ENCODE measurements at regions not wholly inside any gene's neighbourhood (a gene's known extent, or its start where the extent isn't known, plus 50 kb on each side); places are given as distances from the start of the nearest gene placed in this dataset.
"Not testable (repeated sequence)": the region's sequence is repeated elsewhere in the genome, so short reads cannot be mapped to it uniquely, and the experiment has no call there.

DNA sequence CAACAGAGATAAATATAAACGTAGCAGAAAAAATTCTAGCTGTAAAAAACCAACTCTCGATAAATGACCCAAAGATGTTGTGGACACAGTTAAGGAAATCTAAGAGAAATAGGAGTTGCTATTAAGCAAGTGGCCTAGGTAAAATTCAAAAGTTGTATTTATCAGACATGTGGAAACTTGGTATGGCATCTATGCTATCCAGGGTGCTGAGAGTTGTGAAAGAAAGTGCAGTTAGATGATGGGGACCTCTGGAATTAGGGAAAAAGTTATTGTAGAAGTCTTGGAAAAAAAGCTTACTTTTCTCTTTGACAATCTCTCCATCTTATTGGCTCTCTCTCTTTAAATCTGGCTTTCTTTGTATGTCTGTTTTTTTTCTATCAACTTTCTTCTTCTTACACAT, 1090.9 kb downstream of the TBL1XR1 start:
- in situ Hi-C loops (cut with MboI; ENCODE audit: low sequenced_read_pairs), result no loop called here

- in situ Hi-C loops (cut with MboI; ENCODE audit: low sequenced_read_pairs), result no loop called here
Observed at GRCh38 chr3:176097027-176097426, 1100.3 kb downstream of the TBL1XR1 start.

DNA sequence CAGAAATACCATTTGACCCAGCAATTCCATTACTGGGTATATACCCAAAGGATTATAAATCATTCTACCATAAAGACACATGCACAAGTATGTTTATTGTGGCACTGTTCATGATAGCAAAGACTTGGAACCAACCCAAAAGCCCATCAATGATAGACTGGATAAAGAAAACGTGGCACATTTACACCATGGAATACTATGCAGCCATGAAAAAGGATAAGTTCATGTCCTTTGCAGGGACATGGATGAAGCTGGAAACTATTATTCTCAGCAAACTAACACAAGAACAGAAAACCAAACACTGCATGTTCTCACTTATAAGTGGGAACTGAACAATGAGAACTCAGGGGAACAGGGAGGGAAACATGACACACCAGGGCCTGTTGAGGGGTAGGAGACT, 1103.4 kb downstream of the TBL1XR1 start:
- in situ Hi-C loops (cut with MboI; ENCODE audit: low sequenced_read_pairs), result not testable (repeated sequence)

- in situ Hi-C loops (cut with MboI; ENCODE audit: low sequenced_read_pairs), result no loop called here
Observed at GRCh38 chr3:176090727-176091126, 1106.6 kb downstream of the TBL1XR1 start.

DNA sequence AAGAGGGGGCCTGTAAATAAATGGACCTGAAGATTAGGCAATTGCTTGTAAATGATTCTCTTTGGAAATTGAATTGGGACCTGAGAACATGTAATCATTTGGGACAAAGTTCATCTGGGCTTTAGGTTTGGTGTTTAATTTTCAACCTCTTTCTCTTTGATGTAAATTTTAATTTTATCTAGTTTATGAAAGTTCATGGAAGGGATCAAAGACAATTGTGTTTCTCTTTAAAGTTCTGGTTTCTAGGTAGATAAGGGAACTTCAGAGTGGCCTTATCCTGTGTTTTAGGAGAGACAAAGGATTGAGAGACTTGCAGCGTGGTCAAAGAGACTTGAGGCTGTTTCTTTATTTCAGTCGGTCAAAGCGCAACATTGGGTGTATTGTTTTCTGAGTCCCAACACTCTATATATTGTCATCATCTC, 1108.3 kb downstream of the TBL1XR1 start:
- in situ Hi-C loops (cut with MboI; ENCODE audit: low sequenced_read_pairs), result no loop called here

DNA sequence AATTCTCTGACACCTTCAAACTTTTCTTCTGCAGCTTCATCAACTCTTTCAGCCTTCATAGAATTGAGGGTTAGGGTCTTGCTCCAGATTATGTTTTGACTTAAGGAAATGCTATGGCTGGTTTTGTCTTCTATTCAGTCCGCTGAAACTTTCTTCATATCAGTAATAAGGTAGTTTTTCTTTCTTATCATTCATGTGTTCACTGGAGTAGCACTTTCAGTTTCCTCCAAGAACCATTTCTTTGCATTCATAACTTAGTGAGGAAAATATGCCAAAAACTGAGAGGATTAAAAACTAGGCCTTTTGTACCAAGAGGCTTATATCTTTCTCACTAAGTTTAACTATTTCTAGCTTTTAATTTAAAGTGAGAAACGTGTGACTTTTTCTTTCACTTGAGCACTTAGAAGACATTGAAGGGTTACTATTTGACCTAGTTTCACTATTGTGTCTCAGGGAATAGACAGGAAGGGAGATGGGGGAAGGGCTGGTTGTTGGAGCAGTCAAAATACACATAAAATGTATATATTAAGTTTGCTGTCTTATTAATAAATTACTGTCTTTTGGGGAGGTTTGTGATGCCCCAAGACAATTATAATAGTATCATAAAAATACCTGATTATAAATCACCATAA, 1110.1 kb downstream of the TBL1XR1 start:
- in situ Hi-C loops (cut with MboI; ENCODE audit: low sequenced_read_pairs), result no loop called here

DNA sequence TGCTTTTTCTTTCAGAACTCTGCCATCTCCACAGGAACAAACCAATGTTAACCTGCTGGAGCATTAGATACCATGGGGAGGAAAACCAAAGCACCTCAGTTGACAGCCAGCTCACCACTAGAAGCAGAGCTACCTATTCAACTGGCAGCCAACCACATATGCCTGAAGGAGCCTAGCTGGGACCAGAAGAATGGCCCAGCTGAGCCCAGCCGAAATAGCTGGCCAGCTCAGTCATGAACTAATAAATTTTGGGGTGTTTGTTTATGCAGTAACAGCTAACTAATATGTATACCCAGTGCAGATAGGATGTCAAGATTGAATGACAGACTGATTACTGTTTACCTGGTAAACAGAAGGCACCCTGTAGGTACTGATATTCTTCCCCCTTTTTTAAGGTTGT, 1117.5 kb downstream of the TBL1XR1 start:
- in situ Hi-C loops (cut with MboI; ENCODE audit: low sequenced_read_pairs), result no loop called here

DNA sequence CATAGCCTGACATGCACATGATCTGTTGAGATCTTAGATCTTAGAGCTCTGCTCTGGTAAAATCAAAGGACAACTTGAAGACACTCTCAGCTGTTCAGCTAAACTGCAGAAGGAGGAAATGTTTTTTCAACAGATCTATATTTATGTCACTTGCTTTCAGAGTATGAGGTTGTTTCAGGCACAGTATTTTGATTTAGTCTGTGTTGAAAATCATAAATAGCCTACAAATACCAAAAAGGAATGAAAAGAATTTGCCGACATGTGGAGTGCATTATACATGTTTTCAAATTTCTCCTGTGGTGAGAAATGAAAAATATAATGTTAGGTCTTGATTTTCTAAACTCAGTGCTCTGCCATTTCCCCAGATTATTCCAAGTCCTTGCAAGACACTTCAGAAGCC, 1118.4 kb downstream of the TBL1XR1 start:
- in situ Hi-C loops (cut with MboI; ENCODE audit: low sequenced_read_pairs), result no loop called here

- in situ Hi-C loops (cut with MboI; ENCODE audit: low sequenced_read_pairs), result no loop called here
Observed at GRCh38 chr3:176075491-176075890, 1121.8 kb downstream of the TBL1XR1 start.

- in situ Hi-C loops (cut with MboI; ENCODE audit: low sequenced_read_pairs), result no loop called here
Observed at GRCh38 chr3:176075046-176075445, 1122.2 kb downstream of the TBL1XR1 start.

DNA sequence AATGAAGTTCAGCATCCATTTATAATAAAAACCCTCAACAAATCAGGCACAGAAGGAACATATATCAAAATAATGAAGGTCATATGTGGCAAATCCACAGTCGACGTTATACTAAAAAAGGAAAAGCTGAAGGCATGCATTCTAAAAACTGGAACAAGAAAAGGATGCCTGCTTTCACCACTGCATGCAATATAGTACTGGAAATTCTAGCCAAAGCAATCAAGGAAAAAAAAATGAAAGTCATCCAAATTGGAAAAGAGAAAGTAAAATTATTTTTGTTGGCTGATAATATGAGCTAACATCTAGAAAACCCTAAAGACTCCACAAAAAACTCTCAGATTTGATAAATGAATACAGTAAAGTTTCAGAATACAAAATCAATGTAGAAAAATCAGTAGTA, 1123.2 kb downstream of the TBL1XR1 start:
- in situ Hi-C loops (cut with MboI; ENCODE audit: low sequenced_read_pairs), result no loop called here

DNA sequence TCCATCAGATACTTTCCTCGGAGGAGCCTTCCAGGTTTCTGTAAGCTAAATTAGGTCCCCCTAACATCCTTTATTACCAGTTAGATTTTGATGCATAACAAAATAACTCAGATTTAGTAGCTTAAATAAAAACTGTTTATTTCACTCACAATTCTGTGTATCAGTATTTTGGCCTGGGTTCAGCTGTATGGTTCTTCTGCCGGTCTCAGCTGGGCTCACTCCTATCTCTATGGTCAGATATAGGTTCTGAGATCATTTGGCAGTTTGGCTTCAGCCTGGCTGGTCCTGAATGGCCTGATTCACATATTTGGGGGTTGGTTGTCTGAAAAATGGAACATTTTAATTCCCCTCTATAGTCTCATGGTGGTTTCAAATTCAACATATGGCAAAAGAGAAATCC, 1125.3 kb downstream of the TBL1XR1 start:
- in situ Hi-C loops (cut with MboI; ENCODE audit: low sequenced_read_pairs), result no loop called here

DNA sequence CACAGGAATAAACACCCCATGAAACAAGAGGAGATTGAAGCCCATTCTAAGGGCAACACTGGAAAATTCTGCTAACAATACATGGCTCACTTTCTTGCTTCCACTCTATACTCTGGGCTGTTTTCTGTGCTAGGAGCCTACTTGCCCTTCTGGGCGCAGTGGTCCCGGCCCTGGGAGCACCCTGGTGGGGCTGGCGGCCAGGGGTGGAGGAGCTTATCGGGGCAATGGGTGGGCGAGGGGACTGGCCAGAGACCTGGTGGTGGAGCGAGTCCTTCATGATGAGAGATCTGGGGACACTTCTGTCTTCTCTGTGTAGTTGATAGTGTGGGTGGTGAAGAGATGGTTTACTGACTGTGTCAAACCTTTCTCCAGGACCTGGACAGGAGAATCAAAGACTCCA, 1128.5 kb downstream of the TBL1XR1 start:
- in situ Hi-C loops (cut with MboI; ENCODE audit: low sequenced_read_pairs), result no loop called here

- in situ Hi-C loops (cut with MboI; ENCODE audit: low sequenced_read_pairs), result no loop called here
Observed at GRCh38 chr3:176058856-176059255, 1138.4 kb downstream of the TBL1XR1 start.

GRCh38 chr3:176055836-176056235, 1141.4 kb downstream of the TBL1XR1 start:
- in situ Hi-C loops (cut with MboI; ENCODE audit: low sequenced_read_pairs), result no loop called here

GRCh38 chr3:176051766-176052165, 1145.5 kb downstream of the TBL1XR1 start:
- in situ Hi-C loops (cut with MboI; ENCODE audit: low sequenced_read_pairs), result no loop called here

DNA sequence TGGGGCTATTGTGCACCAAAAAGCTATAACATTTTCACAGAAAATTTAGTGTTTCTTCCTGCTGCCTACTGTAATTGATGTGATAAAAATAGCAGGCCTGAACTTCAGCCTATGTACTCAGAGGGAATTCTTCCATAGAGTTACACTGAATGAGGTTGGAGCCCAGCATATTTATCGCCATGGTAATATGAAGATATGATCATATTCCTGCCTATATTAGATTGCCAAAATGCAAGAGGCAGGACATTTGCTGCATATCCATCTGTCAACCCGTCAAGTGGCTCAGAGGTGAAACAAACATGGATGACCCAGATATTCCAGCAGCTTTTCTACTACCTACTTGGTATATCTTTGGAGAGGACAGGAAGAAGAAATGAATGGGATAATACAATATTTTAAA, 1150.6 kb downstream of the TBL1XR1 start:
- in situ Hi-C loops (cut with MboI; ENCODE audit: low sequenced_read_pairs), result no loop called here

DNA sequence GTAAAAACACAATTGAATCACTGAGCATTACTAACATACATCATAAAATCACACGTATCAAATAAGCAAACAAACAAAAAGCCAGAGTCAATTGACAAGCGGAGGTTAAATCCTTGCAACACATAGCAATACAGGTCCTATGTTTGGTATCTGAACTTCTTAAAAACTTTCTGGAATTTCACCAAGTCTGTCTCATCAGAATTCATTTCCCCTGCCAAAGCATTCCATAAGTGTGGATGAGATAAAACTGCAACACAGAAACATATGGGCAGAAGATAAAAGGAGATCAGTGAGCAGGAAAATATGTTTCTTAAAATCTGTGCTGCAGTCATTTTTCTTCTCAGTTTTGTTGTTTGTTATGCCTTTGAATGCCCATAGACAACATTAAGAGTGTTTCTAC, 1155.5 kb downstream of the TBL1XR1 start:
- in situ Hi-C loops (cut with MboI; ENCODE audit: low sequenced_read_pairs), result no loop called here

- in situ Hi-C loops (cut with MboI; ENCODE audit: low sequenced_read_pairs), result no loop called here
Observed at GRCh38 chr3:176041185-176041584, 1156.1 kb downstream of the TBL1XR1 start.

DNA sequence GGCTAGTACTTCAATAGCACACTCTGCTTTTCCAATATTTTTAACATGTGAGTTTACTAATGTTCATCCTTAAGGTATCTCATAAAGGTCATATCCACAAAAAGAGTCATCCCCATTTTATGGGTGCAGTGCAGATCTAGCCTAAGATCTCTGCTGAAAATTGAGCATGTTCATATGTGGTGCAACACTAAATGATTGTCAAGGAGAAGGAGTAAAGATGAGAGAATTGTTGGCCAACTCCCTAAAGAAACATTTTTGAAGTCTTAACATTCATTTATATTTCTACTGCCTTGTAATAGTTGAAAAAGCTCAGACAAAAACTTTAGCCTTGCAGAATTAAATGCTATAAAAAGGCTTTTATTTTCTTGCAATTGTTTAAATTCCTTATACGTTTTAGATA, 1159.6 kb downstream of the TBL1XR1 start:
- in situ Hi-C loops (cut with MboI; ENCODE audit: low sequenced_read_pairs), result no loop called here

- in situ Hi-C loops (cut with MboI; ENCODE audit: low sequenced_read_pairs), result no loop called here
Observed at GRCh38 chr3:176032043-176032442, 1165.2 kb downstream of the TBL1XR1 start.

GRCh38 chr3:176016203-176016602, 1157.1 kb downstream of the NAALADL2 start:
- in situ Hi-C loops (cut with MboI; ENCODE audit: low sequenced_read_pairs), result not testable (repeated sequence)

DNA sequence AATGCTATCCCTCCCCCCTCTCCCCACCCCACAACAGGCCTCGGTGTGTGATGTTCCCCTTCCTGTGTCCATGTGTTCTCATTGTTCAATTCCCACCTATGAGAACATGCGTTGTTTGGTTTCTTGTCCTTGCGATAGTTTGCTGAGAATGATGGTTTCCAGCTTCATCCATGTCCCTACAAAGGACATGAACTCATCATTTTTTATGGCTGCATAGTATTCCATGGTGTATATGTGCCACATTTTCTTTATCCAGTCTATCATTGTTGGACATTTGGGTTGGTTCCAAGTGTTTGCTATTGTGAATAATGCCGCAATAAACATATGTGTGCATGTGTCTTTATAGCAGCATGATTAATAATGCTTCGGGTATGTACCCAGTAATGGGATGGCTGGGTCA, 1156.1 kb downstream of the NAALADL2 start:
- in situ Hi-C loops (cut with MboI; ENCODE audit: low sequenced_read_pairs), result not testable (repeated sequence)

All from HL-60/S4 treated with phorbol 12-myristate 13-acetate at 8.2 ng/mL for 4 days and 3 days (cell line).